ENCODE measurements at regions not wholly inside any gene's neighbourhood (a gene's known extent, or its start where the extent isn't known, plus 50 kb on each side); places are given as distances from the start of the nearest gene placed in this dataset.

GRCh38 chr4:108328383-108328732 is 159.6 kb upstream of the LEF1 start:
- DNase-seq (ENCODE audit: extremely low read depth, low read depth) = no peak
- no peak overlapping the region for H3K4me3 ChIP-seq (replicated peaks; ENCODE audit: low read depth, low read length)

DNA sequence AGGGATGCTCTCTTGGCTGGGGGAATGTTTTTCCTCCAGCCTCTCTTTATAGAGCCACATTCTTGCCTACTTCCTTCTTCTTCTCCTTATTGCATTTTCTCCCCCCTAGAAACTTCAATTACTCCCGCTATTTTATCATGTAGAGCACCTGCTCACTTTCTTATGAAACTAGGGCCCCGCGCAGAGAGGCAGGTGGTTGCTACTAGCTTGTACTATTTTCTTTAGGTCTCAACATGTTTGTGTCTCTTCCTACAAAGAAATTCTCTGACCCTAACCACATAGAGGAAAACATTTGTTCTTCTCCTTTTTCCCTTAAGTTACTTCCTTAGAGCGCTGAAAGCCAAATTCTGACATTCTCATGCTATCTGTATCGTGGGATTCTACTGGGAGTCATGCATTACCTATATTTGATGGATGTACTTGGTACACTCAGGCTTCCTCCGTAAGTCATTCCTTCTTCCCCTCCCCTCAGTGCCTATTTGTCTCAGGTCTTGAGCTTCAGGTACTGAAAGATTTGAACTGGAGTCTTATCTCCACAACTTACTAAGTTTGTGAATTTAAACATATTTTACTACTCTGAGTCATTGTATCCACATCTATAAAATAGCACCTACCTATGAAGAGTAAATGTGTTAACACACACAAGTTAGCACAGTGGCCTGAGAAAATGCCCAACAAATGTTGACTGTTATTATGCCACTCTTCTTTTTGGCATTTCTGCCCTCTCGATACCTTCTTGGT is 159.1 kb upstream of the LEF1 start:
- DNase-seq (ENCODE audit: extremely low read depth, low read depth) = no peak
- H3K4me3 ChIP-seq (replicated peaks; ENCODE audit: low read depth, low read length) = no peak overlapping the region
- TF ChIP-seq, protein P1, sequence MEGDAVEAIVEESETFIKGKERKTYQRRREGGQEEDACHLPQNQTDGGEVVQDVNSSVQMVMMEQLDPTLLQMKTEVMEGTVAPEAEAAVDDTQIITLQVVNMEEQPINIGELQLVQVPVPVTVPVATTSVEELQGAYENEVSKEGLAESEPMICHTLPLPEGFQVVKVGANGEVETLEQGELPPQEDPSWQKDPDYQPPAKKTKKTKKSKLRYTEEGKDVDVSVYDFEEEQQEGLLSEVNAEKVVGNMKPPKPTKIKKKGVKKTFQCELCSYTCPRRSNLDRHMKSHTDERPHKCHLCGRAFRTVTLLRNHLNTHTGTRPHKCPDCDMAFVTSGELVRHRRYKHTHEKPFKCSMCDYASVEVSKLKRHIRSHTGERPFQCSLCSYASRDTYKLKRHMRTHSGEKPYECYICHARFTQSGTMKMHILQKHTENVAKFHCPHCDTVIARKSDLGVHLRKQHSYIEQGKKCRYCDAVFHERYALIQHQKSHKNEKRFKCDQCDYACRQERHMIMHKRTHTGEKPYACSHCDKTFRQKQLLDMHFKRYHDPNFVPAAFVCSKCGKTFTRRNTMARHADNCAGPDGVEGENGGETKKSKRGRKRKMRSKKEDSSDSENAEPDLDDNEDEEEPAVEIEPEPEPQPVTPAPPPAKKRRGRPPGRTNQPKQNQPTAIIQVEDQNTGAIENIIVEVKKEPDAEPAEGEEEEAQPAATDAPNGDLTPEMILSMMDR (IDR thresholded peaks at IDR 0.05; ENCODE audit: low read depth, low read length, missing control alignments) = no peak

More at GRCh38 chr4:108328383-108328732, 159.6 kb upstream of the LEF1 start:
- TF ChIP-seq, protein P1 (IDR thresholded peaks at IDR 0.05; ENCODE audit: low read depth, low read length, missing control alignments) = no peak

DNA sequence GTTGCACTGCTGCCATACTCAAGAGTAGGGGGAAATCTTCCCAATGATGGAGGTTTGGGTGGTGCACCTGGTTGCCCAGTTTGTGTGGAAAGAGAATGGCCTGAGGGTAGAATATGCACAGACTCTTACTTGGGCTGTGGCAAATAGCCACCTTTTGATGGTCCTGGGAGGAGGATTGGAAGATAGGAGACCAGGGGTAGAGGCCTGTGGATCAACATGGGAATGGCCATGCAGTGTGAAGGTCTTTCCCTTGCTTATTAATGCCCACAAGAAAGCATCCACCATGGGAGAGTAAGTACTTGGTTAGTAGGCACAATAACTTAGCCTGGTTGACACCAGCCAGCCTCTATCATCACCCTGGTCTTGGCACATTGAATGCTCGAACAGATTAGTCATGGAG is 156.8 kb upstream of the LEF1 start:
- DNase-seq (ENCODE audit: extremely low read depth, low read depth) = no peak
- H3K4me3 ChIP-seq (replicated peaks; ENCODE audit: low read depth, low read length) = no peak overlapping the region
- TF ChIP-seq, protein P1 (IDR thresholded peaks at IDR 0.05; ENCODE audit: low read depth, low read length, missing control alignments) = no peak

DNA sequence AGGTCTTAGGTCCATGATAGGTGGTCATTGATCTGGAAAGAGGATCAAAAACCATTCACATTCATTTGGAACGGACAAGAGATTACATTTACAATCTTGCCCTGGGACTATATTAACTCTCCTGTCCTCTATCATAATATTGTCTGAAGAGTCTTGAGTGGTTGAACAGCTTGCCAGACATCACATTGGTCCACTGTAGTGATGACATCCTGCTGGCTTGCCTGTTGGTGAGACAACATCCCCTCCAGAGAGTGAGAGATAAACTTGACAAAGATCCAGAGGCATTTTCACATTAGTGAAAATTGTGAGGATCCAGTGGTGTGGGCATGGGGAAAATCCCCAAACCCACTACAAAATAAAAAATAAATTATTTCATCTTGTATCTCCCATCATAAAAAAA is 155.7 kb upstream of the LEF1 start:
- no peak for DNase-seq (ENCODE audit: extremely low read depth, low read depth)
- TF ChIP-seq, protein P1 (IDR thresholded peaks at IDR 0.05; ENCODE audit: low read depth, low read length, missing control alignments) = no peak
- H3K4me3 ChIP-seq (replicated peaks; ENCODE audit: low read depth, low read length) = no peak overlapping the region

GRCh38 chr4:108322497-108322896 is 153.8 kb upstream of the LEF1 start:
- TF ChIP-seq, protein P1 (IDR thresholded peaks at IDR 0.05; ENCODE audit: low read depth, low read length, missing control alignments) = no peak
- DNase-seq (ENCODE audit: extremely low read depth, low read depth) = no peak
- no peak overlapping the region for H3K4me3 ChIP-seq (replicated peaks; ENCODE audit: low read depth, low read length)

GRCh38 chr4:108320061-108320460 is 151.3 kb upstream of the LEF1 start:
- TF ChIP-seq, protein P1 (IDR thresholded peaks at IDR 0.05; ENCODE audit: low read depth, low read length, missing control alignments) = no peak
- no peak for DNase-seq (ENCODE audit: extremely low read depth, low read depth)

GRCh38 chr4:108317377-108317776 is 148.6 kb upstream of the LEF1 start:
- H3K4me3 ChIP-seq (replicated peaks; ENCODE audit: low read depth, low read length) = no peak overlapping the region
- TF ChIP-seq, protein P1 (IDR thresholded peaks at IDR 0.05; ENCODE audit: low read depth, low read length, missing control alignments) = no peak
- no peak for DNase-seq (ENCODE audit: extremely low read depth, low read depth)

More at GRCh38 chr4:108320061-108320460, 151.3 kb upstream of the LEF1 start:
- H3K4me3 ChIP-seq (replicated peaks; ENCODE audit: low read depth, low read length) = no peak overlapping the region
